ENCODE measurements at regions not wholly inside any gene's neighbourhood (a gene's known extent, or its start where the extent isn't known, plus 50 kb on each side); places are given as distances from the start of the nearest gene placed in this dataset.
A peak's percentile ranks its signal among the peaks of the same experiment; 100 is the strongest.

DNA sequence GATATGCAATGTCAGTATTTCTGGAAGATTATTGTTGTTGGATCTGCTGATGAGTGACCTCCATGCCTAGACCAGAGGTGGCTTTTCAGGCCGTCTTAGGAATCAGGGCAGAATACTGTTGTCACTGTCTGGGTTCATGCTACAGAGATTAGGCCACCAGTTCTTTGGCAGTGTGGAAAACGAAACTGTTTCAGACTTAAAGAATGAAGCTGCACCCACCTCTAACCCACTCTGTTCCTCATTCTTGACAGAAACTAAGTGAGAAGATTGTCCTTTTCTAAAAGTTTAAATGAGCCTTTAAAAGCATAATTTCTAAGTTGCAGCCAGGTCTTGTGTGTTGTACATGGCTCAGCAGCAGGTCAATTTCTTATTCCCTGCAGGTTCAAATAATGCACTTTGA is 444.3 kb downstream of the ENC1 start:
- POLR2A ChIA-PET, result no interaction called here
- DNase-seq (ENCODE audit: extremely low spot score), result peak; percentile 23
- TF ChIP-seq, protein P1, sequence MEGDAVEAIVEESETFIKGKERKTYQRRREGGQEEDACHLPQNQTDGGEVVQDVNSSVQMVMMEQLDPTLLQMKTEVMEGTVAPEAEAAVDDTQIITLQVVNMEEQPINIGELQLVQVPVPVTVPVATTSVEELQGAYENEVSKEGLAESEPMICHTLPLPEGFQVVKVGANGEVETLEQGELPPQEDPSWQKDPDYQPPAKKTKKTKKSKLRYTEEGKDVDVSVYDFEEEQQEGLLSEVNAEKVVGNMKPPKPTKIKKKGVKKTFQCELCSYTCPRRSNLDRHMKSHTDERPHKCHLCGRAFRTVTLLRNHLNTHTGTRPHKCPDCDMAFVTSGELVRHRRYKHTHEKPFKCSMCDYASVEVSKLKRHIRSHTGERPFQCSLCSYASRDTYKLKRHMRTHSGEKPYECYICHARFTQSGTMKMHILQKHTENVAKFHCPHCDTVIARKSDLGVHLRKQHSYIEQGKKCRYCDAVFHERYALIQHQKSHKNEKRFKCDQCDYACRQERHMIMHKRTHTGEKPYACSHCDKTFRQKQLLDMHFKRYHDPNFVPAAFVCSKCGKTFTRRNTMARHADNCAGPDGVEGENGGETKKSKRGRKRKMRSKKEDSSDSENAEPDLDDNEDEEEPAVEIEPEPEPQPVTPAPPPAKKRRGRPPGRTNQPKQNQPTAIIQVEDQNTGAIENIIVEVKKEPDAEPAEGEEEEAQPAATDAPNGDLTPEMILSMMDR (IDR thresholded peaks at IDR 0.05; ENCODE audit: control extremely low read depth, extremely low read depth, low read depth, missing control alignments), result no peak
- CTCF ChIA-PET, result interaction anchor here (0.9 to 1.3 kb wide), 2 partner anchors 10 to 17 kb away, joined by 3 to 4 read pairs; no protein-coding TSS in a partner anchor

DNA sequence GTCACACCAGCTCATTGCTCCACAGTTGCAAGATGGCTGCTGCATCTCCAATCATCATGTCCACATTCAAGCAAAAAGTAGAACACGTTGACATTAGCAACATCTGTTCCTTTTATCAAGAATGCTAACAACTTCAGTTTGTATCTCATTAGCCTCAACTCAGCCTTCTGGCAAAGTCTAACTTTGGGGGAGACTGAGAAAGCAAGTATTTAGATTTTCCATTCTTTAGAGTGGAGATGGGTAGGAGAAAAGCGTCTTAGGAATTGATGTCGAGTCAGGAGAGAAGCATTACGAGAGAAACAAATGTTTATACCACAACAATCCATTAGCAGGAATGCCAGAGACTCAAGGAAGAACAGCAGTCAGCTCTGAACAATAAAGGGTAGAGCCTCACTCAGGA is 446.3 kb downstream of the ENC1 start:
- TF ChIP-seq, protein P1 (IDR thresholded peaks at IDR 0.05; ENCODE audit: control extremely low read depth, extremely low read depth, low read depth, missing control alignments), result no peak

DNA sequence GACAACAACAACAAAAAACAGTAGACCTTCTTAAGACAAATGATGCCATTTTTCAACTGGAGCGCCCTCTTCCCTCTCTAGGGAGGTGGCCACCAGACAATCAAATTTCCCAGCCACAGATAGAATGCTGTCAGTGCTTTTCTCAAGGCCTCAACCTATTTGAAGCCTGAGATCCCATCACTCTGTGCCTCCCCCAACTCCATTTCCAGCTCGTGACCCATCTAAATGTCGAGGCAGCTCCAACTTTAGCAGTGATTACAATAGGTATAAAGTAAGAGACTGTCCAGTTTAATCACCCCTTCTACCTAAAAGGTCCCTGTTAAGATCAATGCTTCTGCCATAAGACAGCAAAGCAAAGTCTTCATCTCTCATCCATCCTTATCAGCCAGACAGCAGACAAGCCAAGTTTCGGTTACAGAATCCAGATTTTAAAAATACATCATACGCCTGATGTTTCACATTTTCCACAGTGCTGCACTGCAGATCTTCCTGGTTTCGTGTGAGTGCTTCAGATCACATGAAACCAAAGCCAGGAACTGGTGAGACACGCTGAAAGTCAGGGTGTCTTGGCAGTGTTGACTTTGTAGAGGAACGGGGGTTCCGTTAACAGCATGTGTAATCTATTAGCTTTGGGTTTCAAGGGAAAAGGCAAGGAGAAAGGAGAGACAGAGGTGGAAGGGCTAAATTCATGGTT is 447.8 kb downstream of the ENC1 start:
- POLR2A ChIA-PET, result no interaction called here
- CTCF ChIA-PET, result interaction anchor here (1.0 to 2.1 kb wide), 3 partner anchors 10 to 31 kb away, joined by 3 to 7 read pairs (median 3); no protein-coding TSS in a partner anchor
- DNase-seq (ENCODE audit: extremely low spot score), result no peak

More for the DNA sequence above, 446.3 kb downstream of the ENC1 start:
- ChIA-PET CTCF (interaction anchor here (1.0 to 2.1 kb wide), 3 partner anchors 8 to 30 kb away, joined by 3 to 7 read pairs (median 3); no protein-coding TSS in a partner anchor), POLR2A (no interaction called here)
- no peak for DNase-seq (ENCODE audit: extremely low spot score)

DNA sequence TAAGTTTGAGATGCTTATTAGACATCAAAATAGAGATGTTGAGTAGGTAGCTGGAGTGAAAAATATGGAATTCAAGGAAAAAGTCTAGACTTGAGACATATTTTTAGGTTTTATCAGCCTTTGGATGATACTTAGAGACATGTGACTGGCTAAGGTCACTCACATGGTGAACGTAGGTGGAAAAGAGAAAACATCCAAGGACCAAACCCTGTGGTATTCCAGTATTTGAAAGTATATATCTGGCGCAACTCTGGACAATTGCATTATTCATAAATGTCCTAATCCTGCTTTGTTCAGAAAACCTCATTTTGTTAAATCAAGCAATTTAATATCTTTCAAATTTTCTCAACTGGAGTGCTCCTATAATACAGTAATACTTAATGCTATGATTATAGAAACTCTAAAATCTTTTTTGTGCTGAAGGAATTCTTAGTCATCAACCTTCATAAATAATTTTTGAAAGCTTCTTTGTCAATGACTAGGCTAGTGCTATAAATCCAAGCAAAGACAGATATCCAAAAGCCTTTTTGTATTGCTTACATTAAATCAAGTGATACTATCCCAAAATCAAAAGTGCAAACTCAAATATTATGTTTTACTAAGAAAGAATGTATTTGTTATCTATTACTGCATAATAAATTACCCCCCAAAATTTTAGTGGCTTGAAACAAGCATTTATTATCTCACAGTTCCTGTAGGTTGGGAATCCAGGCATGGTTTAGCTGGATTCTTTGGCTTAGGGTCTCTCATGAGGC is 452.0 kb downstream of the ENC1 start:
- CTCF ChIA-PET, result no interaction called here
- DNase-seq (ENCODE audit: extremely low spot score), result no peak
- POLR2A ChIA-PET, result no interaction called here
- TF ChIP-seq, protein P1 (IDR thresholded peaks at IDR 0.05; ENCODE audit: control extremely low read depth, extremely low read depth, low read depth, missing control alignments), result no peak

More for the DNA sequence above, 447.8 kb downstream of the ENC1 start:
- TF ChIP-seq, protein P1 (IDR thresholded peaks at IDR 0.05; ENCODE audit: control extremely low read depth, extremely low read depth, low read depth, missing control alignments), result no peak

DNA sequence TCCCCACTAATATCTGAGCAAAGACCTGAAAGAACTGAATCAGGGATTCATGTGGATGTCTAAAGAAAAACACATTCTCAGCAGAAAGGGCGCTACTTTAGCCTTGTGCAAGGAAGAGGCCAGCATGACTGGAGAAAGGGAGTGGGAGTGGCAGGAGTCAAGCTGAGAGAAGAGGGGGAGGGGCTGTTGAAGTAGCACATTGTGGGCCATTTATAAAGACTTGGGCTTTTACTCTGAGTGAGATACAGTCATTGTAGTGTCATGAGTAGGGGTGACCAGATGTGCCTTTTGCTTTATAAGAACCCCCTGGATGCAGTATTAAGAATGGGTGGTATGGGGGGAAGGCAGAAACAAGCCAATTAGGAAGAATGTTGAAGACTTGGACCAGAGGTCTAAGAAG is 452.8 kb downstream of the ENC1 start:
- POLR2A ChIA-PET, result no interaction called here
- no peak for DNase-seq (ENCODE audit: extremely low spot score)
- TF ChIP-seq, protein P1 (IDR thresholded peaks at IDR 0.05; ENCODE audit: control extremely low read depth, extremely low read depth, low read depth, missing control alignments), result no peak
- CTCF ChIA-PET, result no interaction called here

DNA sequence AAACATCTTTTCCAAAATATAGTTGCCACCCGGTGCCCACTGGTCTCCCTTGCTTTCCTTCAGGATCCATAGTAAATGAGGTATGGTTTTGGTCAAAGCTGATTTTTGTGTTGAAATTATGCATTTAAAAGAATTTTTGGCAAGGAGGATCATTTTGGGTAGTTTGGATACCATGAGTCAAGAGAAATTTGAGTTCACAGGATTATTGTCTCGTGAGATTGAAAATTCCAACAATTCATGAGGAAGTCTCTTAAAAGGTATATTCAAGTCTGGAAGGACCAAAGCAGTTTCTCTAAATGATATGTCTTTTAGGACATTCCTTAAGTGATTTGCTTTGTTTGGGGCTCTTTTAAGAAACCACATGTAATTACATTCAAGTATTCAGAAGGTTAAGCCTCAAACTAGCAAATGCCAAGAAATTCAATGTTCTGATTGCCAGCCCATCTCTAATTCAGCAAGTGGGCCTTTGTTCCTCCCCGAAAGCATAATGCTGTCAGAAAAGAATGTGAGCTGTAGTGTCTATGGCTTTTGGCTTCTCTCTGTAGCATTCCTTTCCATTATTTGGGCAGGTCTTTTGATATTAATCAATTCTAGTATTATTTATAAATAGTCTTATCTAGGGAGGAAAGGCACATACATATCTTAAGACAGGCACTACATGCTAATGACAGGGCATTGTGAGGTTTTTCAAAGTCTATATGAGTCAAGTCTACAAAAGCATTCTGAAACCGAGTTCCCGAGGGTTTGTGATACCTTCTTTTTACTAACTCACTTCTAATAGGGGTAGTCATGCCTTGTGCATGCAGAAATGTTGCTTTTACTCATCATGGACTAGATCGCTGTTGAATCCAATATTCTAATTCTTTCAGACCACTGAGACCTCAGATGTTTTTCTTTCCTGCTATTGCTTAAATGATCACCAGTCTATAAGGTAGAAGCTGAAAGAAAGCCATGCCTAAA is 453.9 kb downstream of the ENC1 start:
- CTCF ChIA-PET, result interaction anchor here (1.2 kb wide), 1 partner anchor 8 kb away, joined by 3 read pairs; no protein-coding TSS in a partner anchor
- POLR2A ChIA-PET, result no interaction called here
- TF ChIP-seq, protein P1 (IDR thresholded peaks at IDR 0.05; ENCODE audit: control extremely low read depth, extremely low read depth, low read depth, missing control alignments), result no peak
- no peak for DNase-seq (ENCODE audit: extremely low spot score)

All from GM10248 (cell line).